ENCODE measurements at regions not wholly inside any gene's neighbourhood (a gene's known extent, or its start where the extent isn't known, plus 50 kb on each side); places are given as distances from the start of the nearest gene placed in this dataset.

GRCh38 chr12:34343345-34343744, 321.0 kb downstream of the ALG10 start:
- Mint-ChIP-seq H3K4me1 (no peaks in the 10 kb centered on the region), H3K36me3 (ENCODE audit: low read depth) (no peaks in the 10 kb centered on the region), H3K4me3 (no peak overlapping the region), H3K27me3 (no peaks in the 10 kb centered on the region), H3K9me3 (peaks cover 2% of the 10 kb centered on the region), H3K27ac (no peak overlapping the region)
- intact Hi-C loops (cut with micrococcal nuclease) = no loop called here
- TF ChIP-seq, protein P1, sequence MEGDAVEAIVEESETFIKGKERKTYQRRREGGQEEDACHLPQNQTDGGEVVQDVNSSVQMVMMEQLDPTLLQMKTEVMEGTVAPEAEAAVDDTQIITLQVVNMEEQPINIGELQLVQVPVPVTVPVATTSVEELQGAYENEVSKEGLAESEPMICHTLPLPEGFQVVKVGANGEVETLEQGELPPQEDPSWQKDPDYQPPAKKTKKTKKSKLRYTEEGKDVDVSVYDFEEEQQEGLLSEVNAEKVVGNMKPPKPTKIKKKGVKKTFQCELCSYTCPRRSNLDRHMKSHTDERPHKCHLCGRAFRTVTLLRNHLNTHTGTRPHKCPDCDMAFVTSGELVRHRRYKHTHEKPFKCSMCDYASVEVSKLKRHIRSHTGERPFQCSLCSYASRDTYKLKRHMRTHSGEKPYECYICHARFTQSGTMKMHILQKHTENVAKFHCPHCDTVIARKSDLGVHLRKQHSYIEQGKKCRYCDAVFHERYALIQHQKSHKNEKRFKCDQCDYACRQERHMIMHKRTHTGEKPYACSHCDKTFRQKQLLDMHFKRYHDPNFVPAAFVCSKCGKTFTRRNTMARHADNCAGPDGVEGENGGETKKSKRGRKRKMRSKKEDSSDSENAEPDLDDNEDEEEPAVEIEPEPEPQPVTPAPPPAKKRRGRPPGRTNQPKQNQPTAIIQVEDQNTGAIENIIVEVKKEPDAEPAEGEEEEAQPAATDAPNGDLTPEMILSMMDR (IDR thresholded peaks at IDR 0.05) = no peak
- POLR2A ChIA-PET = no interaction called here
- no peak for ATAC-seq (ENCODE audit: low read depth)
- CTCF ChIA-PET = no interaction called here
- DNase-seq = no peak

- DNase-seq (no peak), ATAC-seq (ENCODE audit: low read depth) (no peak)
- ChIA-PET CTCF (no interaction called here), POLR2A (no interaction called here)
- Mint-ChIP-seq H3K4me3 (no peak overlapping the region), H3K36me3 (ENCODE audit: low read depth) (no peaks in the 10 kb centered on the region), H3K27me3 (no peaks in the 10 kb centered on the region), H3K9me3 (peaks cover 2% of the 10 kb centered on the region), H3K27ac (no peak overlapping the region), H3K4me1 (no peaks in the 10 kb centered on the region)
- TF ChIP-seq, protein P1 (IDR thresholded peaks at IDR 0.05) = no peak
- intact Hi-C loops (cut with micrococcal nuclease) = no loop called here
Observed at GRCh38 chr12:34343766-34344165, 321.5 kb downstream of the ALG10 start.

GRCh38 chr12:34344851-34345522, 322.7 kb downstream of the ALG10 start:
- Mint-ChIP-seq H3K27ac (no peak overlapping the region), H3K36me3 (ENCODE audit: low read depth) (no peaks in the 10 kb centered on the region), H3K4me3 (no peak overlapping the region), H3K9me3 (peaks cover 2% of the 10 kb centered on the region), H3K27me3 (no peaks in the 10 kb centered on the region), H3K4me1 (no peaks in the 10 kb centered on the region)
- intact Hi-C loops (cut with micrococcal nuclease) = no loop called here
- TF ChIP-seq, protein P1 (IDR thresholded peaks at IDR 0.05) = no peak
- CTCF ChIA-PET = no interaction called here
- POLR2A ChIA-PET = no interaction called here
- DNase-seq (no peak), ATAC-seq (ENCODE audit: low read depth) (no peak)

DNA sequence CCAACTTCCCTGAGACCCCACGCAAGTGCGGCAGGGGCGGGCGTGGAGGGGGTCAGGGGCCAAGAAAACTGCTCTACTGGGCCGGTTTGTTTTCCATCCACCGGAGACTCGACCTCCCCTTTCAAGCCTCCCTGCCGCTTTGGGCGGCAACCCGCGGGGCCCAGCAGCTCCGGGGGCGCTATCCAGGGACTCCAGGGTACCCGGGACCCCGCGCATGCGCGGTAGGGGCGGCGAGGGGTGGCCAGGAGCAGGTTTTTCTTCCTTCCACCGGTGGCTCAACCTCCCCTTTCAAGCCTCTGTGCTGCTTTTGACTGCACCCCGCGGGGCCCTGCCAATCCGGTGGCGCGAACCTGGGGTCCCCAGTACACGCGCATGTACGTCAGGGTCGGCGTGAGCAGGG, 323.5 kb downstream of the ALG10 start:
- H3K36me3 Mint-ChIP-seq (ENCODE audit: low read depth) = no peaks in the 10 kb centered on the region
- H3K27me3 Mint-ChIP-seq = no peaks in the 10 kb centered on the region
- no peak overlapping the region for H3K4me3 Mint-ChIP-seq
- intact Hi-C loops (cut with micrococcal nuclease) = no loop called here
- ATAC-seq (ENCODE audit: low read depth) = no peak
- no peaks in the 10 kb centered on the region for H3K4me1 Mint-ChIP-seq
- ChIA-PET CTCF (no interaction called here), POLR2A (no interaction called here)
- H3K9me3 Mint-ChIP-seq = peaks cover 2% of the 10 kb centered on the region
- no peak overlapping the region for H3K27ac Mint-ChIP-seq
- TF ChIP-seq, protein P1 (IDR thresholded peaks at IDR 0.05) = no peak
- no peak for DNase-seq

DNA sequence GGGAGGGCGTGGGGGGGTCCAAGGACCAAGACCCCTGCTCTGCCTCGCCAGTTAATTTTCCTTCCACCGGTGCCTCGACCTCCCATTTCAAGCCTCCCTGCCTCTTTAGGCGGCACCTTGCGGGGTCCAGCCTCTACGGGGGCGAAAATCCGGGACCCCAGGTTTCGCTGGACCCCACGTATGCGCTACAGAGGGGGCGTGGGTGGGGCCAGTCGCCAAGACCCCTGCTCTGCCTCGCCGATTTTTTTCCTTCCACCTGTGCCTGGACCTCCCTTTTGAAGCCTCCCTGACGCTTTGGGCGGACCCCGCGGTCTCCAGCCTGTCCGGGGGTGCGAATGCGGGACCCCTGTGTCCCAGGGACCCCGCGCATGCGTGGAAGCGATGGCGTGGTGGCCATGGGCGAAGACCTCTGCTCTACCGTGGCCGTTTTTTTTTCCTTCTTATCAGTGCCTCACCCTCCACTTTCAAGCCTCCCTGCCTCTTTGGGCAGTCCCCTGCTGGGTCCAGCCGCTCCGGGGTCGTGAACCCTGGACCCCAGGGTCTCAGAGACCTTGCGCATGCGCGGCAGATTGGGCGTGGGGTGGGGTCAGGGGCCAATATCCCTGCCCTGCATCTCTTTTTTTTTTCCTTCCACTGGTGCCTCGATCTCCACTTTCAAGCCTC, 324.2 kb downstream of the ALG10 start:
- Mint-ChIP-seq H3K9me3 (peaks cover 2% of the 10 kb centered on the region), H3K36me3 (ENCODE audit: low read depth) (no peaks in the 10 kb centered on the region), H3K27me3 (no peaks in the 10 kb centered on the region), H3K4me3 (no peak overlapping the region), H3K4me1 (no peaks in the 10 kb centered on the region), H3K27ac (no peak overlapping the region)
- ChIA-PET CTCF (no interaction called here), POLR2A (no interaction called here)
- DNase-seq (no peak), ATAC-seq (ENCODE audit: low read depth) (no peak)
- intact Hi-C loops (cut with micrococcal nuclease) = no loop called here
- TF ChIP-seq, protein P1 (IDR thresholded peaks at IDR 0.05) = no peak

Data from activated B cell treated with CpG ODN at 0.5 μM for 24 hours (primary cell).